A549 (cell line): ENCODE measurements at regions not wholly inside any gene's neighbourhood (a gene's known extent, or its start where the extent isn't known, plus 50 kb on each side); places are given as distances from the start of the nearest gene placed in this dataset.

ENCODE experiments used
- ATAC-seq, 2 experiments: fragments of 200-7000 bp in 1 of 2; fragments of >200 bp in 1 of 2; cut with Nextera tagmentation in 1 of 2; cut with Tn5 transposase in 1 of 2; 3 replicates each; pipeline versions ENCODE4 v1.8.0 to v1.9.1; 2018 to 2020; ENCODE audit warnings: mild to moderate bottlenecking in 1 of 2, moderate library complexity in 1 of 2
- CTCF ChIA-PET: fragments of 300-600 bp; sonication (Branson Sonifier 250); formaldehyde crosslinking; extraction: SDS; loops from one replicate; lab custom pipeline; 2021; ENCODE audit warnings: antibody characterized with exemption, inconsistent platforms; lab: Yijun Ruan, JAX
- POLR2A ChIA-PET: fragments of 350-600 bp; formaldehyde crosslinking; extraction: SDS; loops from one replicate; lab custom pipeline; 2021; ENCODE audit warnings: antibody characterized with exemption, inconsistent platforms; lab: Yijun Ruan, JAX
- DNase-seq, 2 experiments: peaks; one replicate each; pipeline versions ENCODE4 v3.0.0 to v3.0.0-alpha.2; 2011 to 2016; ENCODE audit warnings: low read depth in 1 of 2, low spot score in 1 of 2
- FAIRE-seq: peaks from 2 replicates; lab custom pipeline; 2011; peaks lifted over from hg19 to GRCh38; lab: Jason Lieb, UNC
- H3K27ac ChIP-seq, 2 experiments: fragments of >200 bp; sonication (Bioruptor Twin); formaldehyde crosslinking; 3 replicates each; pipeline ENCODE4 v1.5.1; 2016 to 2017
- H3K4me1 ChIP-seq: fragments of >200 bp; sonication (Bioruptor Twin); formaldehyde crosslinking; 3 replicates; pipeline ENCODE4 v1.6.1; 2016
- H3K4me2 ChIP-seq: fragments of >200 bp; sonication (Bioruptor Twin); formaldehyde crosslinking; 3 replicates; pipeline ENCODE4 v1.6.1; 2016
- H3K4me3 ChIP-seq: fragments of >200 bp; sonication (Bioruptor Twin); formaldehyde crosslinking; 3 replicates; pipeline ENCODE4 v1.5.1; 2016
- H3K9me3 ChIP-seq: fragments of >200 bp; sonication (Bioruptor Twin); formaldehyde crosslinking; 3 replicates; pipeline ENCODE4 v1.6.1; 2016
- BHLHE40 ChIP-seq: IDR thresholded peaks from 2 replicates; pipeline ENCODE4 v1.6.1; 2012; ENCODE audit warnings: low read depth, low read length, inconsistent platforms
- CEBPB ChIP-seq, 2 experiments: fragments of >200 bp in 1 of 2; sonication (Bioruptor Twin) in 1 of 2; formaldehyde crosslinking in 1 of 2; IDR thresholded peaks; 2 replicates each; pipeline ENCODE4 v1.6.1; 2012 to 2016
- CHD4 ChIP-seq: fragments of 200-600 bp; sonication (generic); IDR thresholded peaks from 2 replicates; pipeline ENCODE4 v1.6.1; 2016; ENCODE audit warnings: antibody characterized with exemption, mild to moderate bottlenecking, borderline replicate concordance
- CTCF ChIP-seq: fragments of >200 bp; sonication (Bioruptor Twin); formaldehyde crosslinking; IDR thresholded peaks from 3 replicates; pipeline ENCODE4 v1.5.1; 2016
- E2F6 ChIP-seq: IDR thresholded peaks from 2 replicates; pipeline ENCODE4 v1.6.1; 2012; ENCODE audit warnings: low read depth, borderline replicate concordance
- ELK1 ChIP-seq: fragments of 150-350 bp; IDR thresholded peaks from 2 replicates; pipeline ENCODE4 v1.6.1; 2014; ENCODE audit warnings: low read depth, mild to moderate bottlenecking, low read length
- EP300 ChIP-seq, 2 experiments: fragments of >200 bp; sonication (Bioruptor Twin); formaldehyde crosslinking; IDR thresholded peaks; 2 replicates in 1 of 2; 3 replicates in 1 of 2; pipeline ENCODE4 v1.6.1; 2016 to 2017
- FOSB ChIP-seq: fragments of 250-450 bp; sonication (Bioruptor Pico); IDR thresholded peaks from 2 replicates; pipeline ENCODE4 v1.5.0; 2020; ENCODE audit warnings: mild to moderate bottlenecking, moderate library complexity
- HDAC2 ChIP-seq: fragments of 200-600 bp; sonication (generic); IDR thresholded peaks from 2 replicates; pipeline ENCODE4 v1.6.1; 2016
- HEYL ChIP-seq: fragments of 250-450 bp; sonication (Bioruptor Pico); IDR thresholded peaks from 2 replicates; pipeline ENCODE4 v1.8.0; 2021; ENCODE audit warnings: mild to moderate bottlenecking, moderate library complexity
- JUNB ChIP-seq: fragments of >200 bp; sonication (Bioruptor Twin); formaldehyde crosslinking; IDR thresholded peaks from 2 replicates; pipeline ENCODE4 v1.6.1; 2016
- KDM5A ChIP-seq: fragments of 200-600 bp; sonication (generic); IDR thresholded peaks from 2 replicates; pipeline ENCODE4 v1.6.1; 2016; ENCODE audit warnings: antibody characterized with exemption, mild to moderate bottlenecking
- MAZ ChIP-seq: fragments of 150-350 bp; IDR thresholded peaks from 2 replicates; pipeline ENCODE4 v1.6.1; 2014; ENCODE audit warnings: antibody characterized with exemption, low read depth, low read length, borderline replicate concordance
- NR3C1 ChIP-seq: fragments of >200 bp; sonication (Bioruptor Twin); formaldehyde crosslinking; IDR thresholded peaks from 3 replicates; pipeline ENCODE4 v1.6.1; 2017
- PHF8 ChIP-seq: fragments of 200-600 bp; sonication (generic); IDR thresholded peaks from 2 replicates; pipeline ENCODE4 v1.6.1; 2016; ENCODE audit warnings: low read depth, mild to moderate bottlenecking, antibody characterized with exemption, moderate library complexity, borderline replicate concordance
- POLR2A ChIP-seq: IDR thresholded peaks from 2 replicates; pipeline ENCODE4 v1.6.1; 2012; ENCODE audit warnings: mild to moderate bottlenecking, low read length
- RCOR1 ChIP-seq: fragments of 150-350 bp; IDR thresholded peaks from 2 replicates; pipeline ENCODE4 v1.6.1; 2014; ENCODE audit warnings: antibody characterized with exemption, low read length, low read depth
- REST ChIP-seq: fragments of 200-600 bp; sonication (generic); IDR thresholded peaks from 2 replicates; pipeline ENCODE4 v1.6.1; 2016; ENCODE audit warnings: antibody characterized with exemption, mild to moderate bottlenecking, moderate library complexity
- RNF2 ChIP-seq: fragments of 200-600 bp; sonication (generic); IDR thresholded peaks from 2 replicates; pipeline ENCODE4 v1.6.1; 2016; ENCODE audit warnings: low read depth, mild to moderate bottlenecking, antibody characterized with exemption, moderate library complexity, borderline replicate concordance
- TP53 ChIP-seq: fragments of 250-450 bp; sonication (Bioruptor Pico); IDR thresholded peaks from 2 replicates; pipeline ENCODE4 v1.5.0; 2021; ENCODE audit warnings: mild to moderate bottlenecking, moderate library complexity
- ZC3H11A ChIP-seq: fragments of 450-650 bp; IDR thresholded peaks from 2 replicates; pipeline ENCODE4 v1.6.1; 2014; ENCODE audit warnings: antibody characterized with exemption, mild to moderate bottlenecking
- ZFP36 ChIP-seq: fragments of 450-650 bp; IDR thresholded peaks from 2 replicates; pipeline ENCODE4 v1.6.1; 2014; ENCODE audit warnings: borderline replicate concordance; ENCODE audit not compliant: partially characterized antibody
- WGBS: methylation state at CpG from one replicate; pipeline ENCODE4 v1.1.6; 2017; ENCODE audit errors: missing lambda C conversion rate; 5-methylcytosine and 5-hydroxymethylcytosine counted together

- Histone ChIP-seq H3K27ac (no peak overlapping the region), H3K9me3 (no peaks in the 10 kb centered on the region), H3K4me2 (no peak overlapping the region), H3K4me1 (no peaks in the 10 kb centered on the region), H3K4me3 (no peak overlapping the region)
- DNase-seq (no peak), FAIRE-seq (no peak), ATAC-seq (no peak)
- WGBS: 54% methylated on average over 5 of the region's 5 CpGs
- TF ChIP-seq MAZ (no peak), ZC3H11A (no peak), FOSB (CRISPR knock-in tag) (no peak), HDAC2 (no peak), TP53 (no peak), CEBPB (IDR thresholded peaks at IDR 0.05) (no peak), PHF8 (no peak), HEYL (CRISPR knock-in tag) (no peak), RCOR1 (no peak), JUNB (no peak), KDM5A (no peak), NR3C1 (no peak), REST (no peak), ZFP36 (no peak), RNF2 (no peak), ELK1 (no peak), CHD4 (no peak), CTCF (no peak)
- ChIA-PET CTCF (no interaction called here), POLR2A (no interaction called here)
Observed at GRCh38 chr22:26847046-26847445, 189.7 kb downstream of the MIAT start.

- H3K27ac ChIP-seq: no peak overlapping the region
- POLR2A ChIA-PET: no interaction called here
- FAIRE-seq: no peak
- CTCF ChIA-PET: no interaction called here
- TF ChIP-seq ZC3H11A (no peak), BHLHE40 (no peak), POLR2A (no peak), EP300 (IDR thresholded peaks at IDR 0.05) (no peak), E2F6 (no peak), KDM5A (no peak)
- TF ChIP-seq, all 56 proteins: peak for 0
- H3K9me3 ChIP-seq: no peaks in the 10 kb centered on the region
- H3K4me2 ChIP-seq: no peak overlapping the region
- DNase-seq: no peak
- no peak for ATAC-seq
- no peaks in the 10 kb centered on the region for H3K4me1 ChIP-seq
- WGBS: 72% methylated on average over 2 of the region's 2 CpGs
- H3K4me3 ChIP-seq: no peak overlapping the region
Observed at GRCh38 chr22:26847816-26848215, 190.4 kb downstream of the MIAT start.
